Putamen (tissue), 1 donor: ENCODE measurements at regions not wholly inside any gene's neighbourhood (a gene's known extent, or its start where the extent isn't known, plus 50 kb on each side); places are given as distances from the start of the nearest gene placed in this dataset.

Experiments used
- DNase-seq: peaks from one replicate; pipeline ENCODE4 v3.0.0-alpha.2; 2016; ENCODE audit warnings: low spot score

DNA sequence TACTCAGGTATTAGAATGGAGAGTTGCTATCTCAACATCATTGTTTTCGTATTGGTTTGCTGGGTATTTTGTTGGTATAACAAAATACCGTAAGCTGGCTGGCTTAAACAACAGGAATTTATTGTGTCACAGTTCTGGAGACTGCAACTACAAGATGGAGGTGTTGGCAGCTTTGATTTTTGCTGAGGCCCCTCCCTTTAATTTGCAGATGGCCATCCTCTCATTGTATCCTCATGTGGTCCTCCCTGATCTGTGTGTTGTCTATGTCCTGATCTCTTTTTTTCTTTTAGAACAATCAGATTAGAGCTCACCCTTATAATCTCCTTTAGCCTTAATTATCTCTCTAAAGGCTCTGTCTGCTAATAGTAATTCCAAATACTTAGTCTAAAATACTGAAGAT, 299.8 kb upstream of the GOLIM4 start:
- DNase-seq: no peak

DNA sequence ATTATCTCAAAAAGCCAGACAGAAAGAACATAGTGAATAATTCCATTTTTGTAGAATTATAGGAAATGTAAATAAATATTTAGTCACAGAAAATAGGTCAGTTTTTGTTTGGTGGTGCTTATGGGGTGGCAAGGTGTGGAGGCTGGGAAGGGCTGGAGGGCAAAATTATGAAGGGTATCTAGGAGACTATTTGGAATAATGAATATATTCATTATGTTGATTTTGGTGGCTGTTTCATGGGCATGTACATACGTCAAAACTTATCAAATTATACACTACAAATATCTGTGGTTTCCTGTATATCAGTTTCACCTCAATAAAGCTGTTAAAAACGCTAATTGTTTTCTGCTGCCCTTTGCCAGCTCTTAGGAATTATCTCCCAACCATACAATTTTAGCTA, 298.7 kb upstream of the GOLIM4 start:
- DNase-seq: no peak

DNA sequence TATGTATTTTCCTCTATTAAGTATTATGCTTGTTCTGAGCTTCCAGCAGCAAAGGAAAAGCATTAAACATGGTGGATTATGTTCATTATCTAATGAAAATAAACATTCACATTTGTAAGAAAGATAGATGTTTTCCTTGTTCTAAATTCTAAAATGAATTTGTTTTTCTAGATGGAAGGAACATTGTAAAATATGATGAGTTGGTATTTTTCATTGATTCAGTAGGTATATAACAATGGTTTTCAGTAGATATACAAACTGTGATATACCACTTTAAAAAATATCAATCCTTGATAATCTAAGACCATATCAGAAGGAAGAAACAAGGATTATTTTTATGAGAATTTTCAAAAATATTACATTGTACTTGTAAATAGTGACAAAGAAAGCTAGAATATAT, 290.6 kb upstream of the GOLIM4 start:
- DNase-seq: no peak

- DNase-seq: no peak
Observed at GRCh38 chr3:168384990-168385389, 289.3 kb upstream of the GOLIM4 start.

DNA sequence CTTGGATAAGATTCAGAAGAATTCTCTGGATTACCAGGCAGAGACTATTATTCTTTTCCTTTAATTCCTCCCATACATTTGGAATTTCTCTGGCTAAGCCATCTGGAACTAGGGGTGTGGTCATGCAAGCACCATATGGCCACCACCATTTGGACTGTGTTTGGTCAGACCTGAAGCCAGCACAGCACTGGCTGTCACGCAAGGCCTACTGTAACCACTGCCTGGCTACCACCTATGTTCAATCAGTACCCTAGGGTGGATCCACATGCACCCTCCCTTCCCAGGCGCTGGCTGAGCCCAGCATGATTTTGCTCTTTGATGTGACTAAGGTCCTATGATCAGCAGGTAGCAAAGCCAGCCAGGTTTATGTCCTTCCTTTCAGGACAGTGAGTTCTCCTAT, 287.8 kb upstream of the GOLIM4 start:
- no peak for DNase-seq

GRCh38 chr3:168371846-168372245, 276.1 kb upstream of the GOLIM4 start:
- DNase-seq: no peak

DNA sequence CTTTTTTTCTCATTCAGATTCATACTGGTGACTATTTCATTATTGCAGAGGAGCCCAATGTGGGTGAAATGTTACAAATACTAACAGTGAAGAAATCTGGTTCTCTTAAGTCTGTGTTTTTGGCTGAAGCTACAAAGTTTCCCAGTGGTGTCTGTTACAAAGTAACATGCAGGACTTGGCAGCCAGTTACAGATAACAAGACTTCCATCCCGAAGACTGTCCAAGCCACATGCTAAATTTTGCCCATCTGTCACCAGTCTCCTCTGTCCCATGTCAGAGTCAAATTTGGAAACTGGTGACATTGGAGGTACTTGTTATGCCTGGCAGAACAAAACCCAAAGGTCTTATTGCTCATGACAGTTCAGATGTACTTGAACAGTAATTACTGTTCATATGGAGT, 269.2 kb upstream of the GOLIM4 start:
- DNase-seq: no peak

DNA sequence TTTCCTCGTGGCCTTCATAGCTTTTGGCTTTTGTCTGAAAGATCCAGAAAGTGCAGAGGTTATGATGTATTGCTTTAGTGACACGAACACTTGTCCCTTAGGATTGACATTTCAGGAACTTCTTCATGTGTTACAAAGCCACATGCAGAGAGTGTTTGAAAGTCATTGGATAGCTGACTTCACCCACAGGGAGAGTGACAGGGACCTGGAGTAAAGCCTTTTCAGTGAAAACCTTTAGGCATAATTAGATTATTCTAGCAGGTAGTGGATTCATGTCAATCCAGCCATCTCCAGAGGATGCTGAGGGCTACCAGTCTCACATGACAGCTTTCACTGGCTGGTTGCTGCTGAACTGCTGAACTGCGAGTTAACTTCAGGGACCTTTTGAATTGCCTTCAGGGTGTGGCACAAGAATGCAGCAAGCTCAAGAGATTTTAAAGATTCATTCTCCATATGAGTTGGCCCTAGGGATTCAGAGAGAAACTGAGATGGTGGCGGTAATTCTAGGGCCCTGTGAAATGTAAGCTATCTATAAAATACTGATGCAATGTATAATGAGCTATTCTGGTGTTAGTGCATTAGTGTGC, 267.0 kb upstream of the GOLIM4 start:
- DNase-seq: no peak

- DNase-seq: no peak
Observed at GRCh38 chr3:168362156-168362555, 266.4 kb upstream of the GOLIM4 start.

DNA sequence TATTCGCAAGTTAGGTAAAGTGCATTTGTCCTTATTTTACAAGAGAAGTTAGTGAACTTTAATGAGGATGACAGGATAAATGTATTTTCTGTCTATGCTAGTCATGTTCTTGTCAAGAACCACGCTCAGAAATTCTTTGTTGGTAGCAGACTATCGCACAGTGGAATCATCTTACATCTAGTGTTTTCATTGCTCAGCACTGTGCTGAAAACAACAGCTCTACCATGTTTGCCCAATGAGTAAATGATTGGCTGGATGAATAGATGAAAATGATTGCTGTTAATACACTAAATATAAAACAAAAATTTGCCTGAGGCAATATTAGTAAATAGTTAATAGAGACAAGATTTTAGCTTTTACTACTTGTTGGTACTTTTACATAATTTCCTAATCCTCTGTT, 265.3 kb upstream of the GOLIM4 start:
- no peak for DNase-seq

DNA sequence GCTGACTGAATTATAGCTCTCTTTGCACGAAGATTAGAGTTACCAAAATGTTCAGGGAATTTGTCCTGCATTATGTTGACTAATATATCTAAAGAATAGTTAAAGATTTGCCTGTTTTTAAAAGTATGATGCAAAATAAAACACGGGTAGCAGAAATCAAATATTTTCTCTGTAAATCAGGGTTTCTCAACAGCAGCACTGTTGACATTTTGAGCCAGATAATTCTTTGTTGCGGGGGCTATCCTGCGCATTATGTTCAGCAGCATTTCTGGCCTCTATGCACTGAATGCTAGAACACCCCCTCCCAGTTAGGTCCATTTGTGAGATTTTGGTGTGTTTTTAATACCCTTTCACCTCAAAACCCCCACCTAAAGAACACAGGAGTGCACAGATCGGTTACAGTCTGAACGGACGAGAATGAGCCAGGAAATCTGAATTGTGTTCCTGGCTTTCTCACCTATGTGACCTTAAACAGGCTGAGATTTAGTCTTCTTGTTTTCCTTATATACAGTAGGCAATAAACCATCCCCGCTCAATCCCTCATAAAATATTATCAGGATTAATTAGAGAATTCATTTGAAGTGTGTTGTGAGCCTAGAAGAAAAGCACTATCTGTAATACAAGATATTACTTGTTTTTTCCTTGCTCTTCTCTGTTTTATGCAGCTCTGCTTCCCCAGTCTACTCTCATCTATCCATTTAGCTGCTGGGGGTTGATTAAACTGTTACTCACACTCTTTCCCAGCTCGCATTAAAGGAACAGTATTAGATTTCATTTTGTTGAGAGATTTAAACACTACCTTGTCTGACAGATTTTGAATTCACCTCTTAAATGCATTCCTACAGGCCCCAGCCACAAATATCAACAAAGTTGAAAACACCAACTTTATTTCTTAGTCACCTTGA, 247.5 kb upstream of the GOLIM4 start:
- DNase-seq: no peak

- no peak for DNase-seq
Observed at GRCh38 chr3:168341956-168342936, 246.5 kb upstream of the GOLIM4 start.

DNA sequence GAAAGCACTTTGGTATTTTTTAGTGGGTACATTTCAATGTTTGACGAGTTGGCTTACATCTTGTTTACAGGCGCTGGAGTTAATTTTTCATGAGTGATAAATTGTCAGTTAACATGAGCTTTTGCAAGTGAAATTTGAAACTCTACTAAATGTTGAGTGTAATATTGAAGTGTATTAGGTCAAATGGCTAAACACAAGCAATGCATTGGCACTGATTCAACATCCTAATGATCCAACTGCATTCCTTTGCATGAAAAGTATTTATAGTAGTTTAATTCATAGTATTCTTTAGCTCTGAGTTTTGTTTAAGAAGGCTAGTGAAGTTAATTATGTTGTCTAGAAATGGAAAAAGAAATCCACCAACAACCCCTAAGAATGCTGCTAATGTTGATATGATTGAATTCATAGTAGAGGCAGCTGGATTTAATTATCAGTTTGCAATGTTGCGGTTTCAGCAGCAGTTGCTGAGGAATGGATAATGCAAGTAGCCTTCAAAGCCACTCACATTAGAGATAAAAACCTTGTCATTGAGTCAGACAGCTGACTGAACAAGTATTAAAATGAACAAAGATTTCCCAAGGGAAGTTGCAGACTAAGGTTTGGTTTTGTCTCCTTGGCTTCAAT, 245.6 kb upstream of the GOLIM4 start:
- DNase-seq: no peak

DNA sequence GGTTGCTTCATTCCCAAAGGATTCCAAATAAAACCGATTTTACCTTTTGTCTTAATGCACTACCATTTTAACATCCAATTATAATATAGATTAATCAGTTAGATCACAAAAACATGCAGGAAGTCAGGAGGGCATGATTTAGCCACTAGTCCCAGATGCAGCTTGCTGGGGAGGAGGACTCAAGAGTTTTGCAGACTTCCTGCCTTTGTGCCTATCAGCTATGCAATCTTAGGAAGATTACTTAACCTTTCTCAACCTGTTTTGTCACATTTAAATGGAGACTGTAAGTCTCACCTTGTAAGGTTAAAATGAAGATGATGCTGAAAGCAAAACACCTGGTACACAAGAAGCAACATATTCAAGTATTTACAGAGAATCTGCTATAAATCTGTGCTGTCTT, 242.4 kb upstream of the GOLIM4 start:
- DNase-seq: no peak

GRCh38 chr3:168336276-168336675, 240.6 kb upstream of the GOLIM4 start:
- no peak for DNase-seq

DNA sequence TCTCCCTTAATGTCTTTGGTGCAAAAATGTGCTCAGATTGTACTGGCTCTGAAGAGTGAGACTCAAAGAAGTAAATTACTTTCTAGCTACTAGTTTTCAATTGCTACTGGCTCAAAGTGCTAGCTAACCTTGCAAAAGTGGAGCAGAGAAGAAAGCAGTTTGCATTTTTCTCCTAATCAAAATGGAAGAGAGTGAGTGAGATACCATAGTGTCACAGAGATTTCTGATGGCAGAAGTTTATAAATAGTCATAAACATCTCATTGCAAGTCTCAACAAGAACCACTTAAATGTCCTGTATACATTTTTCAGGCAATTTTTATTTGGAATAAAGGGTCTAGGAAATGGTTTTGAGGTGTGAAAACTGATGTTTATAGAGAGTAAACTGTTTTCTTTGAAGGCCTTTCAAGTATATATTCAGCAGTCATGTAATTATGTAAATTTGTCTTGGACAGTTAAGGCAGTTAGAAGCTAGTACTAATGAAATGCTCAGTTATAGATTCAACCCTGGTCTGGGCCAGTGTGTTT, 237.7 kb upstream of the GOLIM4 start:
- DNase-seq: no peak

DNA sequence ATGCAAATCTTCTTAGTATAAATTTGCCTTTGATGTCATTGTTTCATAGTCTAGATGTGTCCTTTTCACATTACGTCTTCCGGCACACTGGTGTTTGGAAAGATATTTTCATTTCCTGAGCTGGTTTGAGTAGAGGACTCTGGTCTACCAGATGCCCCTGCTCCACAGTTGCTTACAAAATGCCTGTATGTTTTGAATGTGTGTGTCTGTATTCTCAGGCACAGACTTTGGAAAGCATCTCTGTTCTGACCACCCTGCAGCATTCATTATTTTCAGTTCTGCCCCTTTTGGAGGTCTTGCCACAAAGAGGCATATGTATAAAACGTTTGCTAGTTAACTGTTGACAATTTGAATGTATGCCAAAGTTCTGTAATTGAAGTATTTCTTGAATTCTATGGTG, 236.0 kb upstream of the GOLIM4 start:
- DNase-seq: no peak

GRCh38 chr3:168330983-168331382, 235.3 kb upstream of the GOLIM4 start:
- no peak for DNase-seq

DNA sequence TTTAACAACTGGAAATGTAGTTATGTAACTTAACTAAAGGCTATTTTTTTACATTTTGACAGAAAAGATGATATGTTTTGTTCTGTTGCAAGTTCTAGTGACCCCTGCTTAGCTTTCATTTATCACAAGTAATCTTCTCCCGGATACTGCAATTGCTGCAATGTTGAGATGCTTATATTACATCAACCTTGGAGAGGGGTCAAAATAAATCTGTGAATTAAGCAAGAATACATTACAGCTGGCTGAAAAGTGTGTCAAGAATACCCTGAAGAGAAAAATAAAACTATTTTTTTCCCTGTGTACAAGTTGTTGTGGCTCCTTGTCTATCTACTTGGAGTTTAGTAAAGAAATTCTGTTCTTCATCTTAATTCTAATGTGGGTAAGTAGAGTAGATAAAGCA, 232.1 kb upstream of the GOLIM4 start:
- DNase-seq: no peak

- no peak for DNase-seq
Observed at GRCh38 chr3:168325684-168326083, 230.0 kb upstream of the GOLIM4 start.

GRCh38 chr3:168322941-168323340, 227.2 kb upstream of the GOLIM4 start:
- DNase-seq: no peak

- DNase-seq: no peak
Observed at GRCh38 chr3:168314166-168314565, 218.4 kb upstream of the GOLIM4 start.
